RWPE2 (cell line): ENCODE measurements at regions not wholly inside any gene's neighbourhood (a gene's known extent, or its start where the extent isn't known, plus 50 kb on each side); places are given as distances from the start of the nearest gene placed in this dataset.

Source experiments
- ATAC-seq: fragments of 200-7000 bp; cut with Tn5 transposase; 3 replicates; pipeline ENCODE4 v1.9.1; 2021; ENCODE audit warnings: low read depth
- DNase-seq: peaks from one replicate; pipeline ENCODE4 v3.0.0-alpha.2; 2020; ENCODE audit warnings: low spot score
- H3K27ac ChIP-seq: fragments of 450-650 bp; 2 replicates; pipeline ENCODE4 v1.5.1; 2017; ENCODE audit warnings: mild to moderate bottlenecking; ENCODE audit not compliant: poor library complexity, severe bottlenecking
- H3K27me3 ChIP-seq: fragments of 250-450 bp; sonication (Bioruptor Pico); 2 replicates; pipeline ENCODE4 v1.5.1; 2021; ENCODE audit warnings: mild to moderate bottlenecking, moderate library complexity; ENCODE audit not compliant: insufficient read depth, poor library complexity, severe bottlenecking
- H3K36me3 ChIP-seq: fragments of 250-450 bp; sonication (Bioruptor Pico); 2 replicates; pipeline ENCODE4 v1.5.1; 2020; ENCODE audit warnings: low read depth, mild to moderate bottlenecking, moderate library complexity
- H3K4me1 ChIP-seq: fragments of 250-450 bp; sonication (Bioruptor Pico); 2 replicates; pipeline ENCODE4 v1.5.1; 2021; ENCODE audit warnings: mild to moderate bottlenecking, moderate library complexity; ENCODE audit not compliant: insufficient read depth, poor library complexity, severe bottlenecking
- H3K4me3 ChIP-seq: fragments of 250-450 bp; sonication (Bioruptor Pico); 2 replicates; pipeline ENCODE4 v1.5.1; 2021; ENCODE audit warnings: mild to moderate bottlenecking, moderate library complexity; ENCODE audit not compliant: severe bottlenecking
- H3K9me3 ChIP-seq: fragments of 250-450 bp; sonication (Bioruptor Pico); 2 replicates; pipeline ENCODE4 v1.5.1; 2021; ENCODE audit warnings: mild to moderate bottlenecking, moderate library complexity; ENCODE audit not compliant: severe bottlenecking
- TF ChIP-seq, protein P1 (sequence below): fragments of 450-650 bp; IDR thresholded peaks from one replicate; pipeline ENCODE4 v1.5.1; 2017; ENCODE audit warnings: mild to moderate bottlenecking, moderate library complexity; ENCODE audit not compliant: poor library complexity, severe bottlenecking

DNA sequence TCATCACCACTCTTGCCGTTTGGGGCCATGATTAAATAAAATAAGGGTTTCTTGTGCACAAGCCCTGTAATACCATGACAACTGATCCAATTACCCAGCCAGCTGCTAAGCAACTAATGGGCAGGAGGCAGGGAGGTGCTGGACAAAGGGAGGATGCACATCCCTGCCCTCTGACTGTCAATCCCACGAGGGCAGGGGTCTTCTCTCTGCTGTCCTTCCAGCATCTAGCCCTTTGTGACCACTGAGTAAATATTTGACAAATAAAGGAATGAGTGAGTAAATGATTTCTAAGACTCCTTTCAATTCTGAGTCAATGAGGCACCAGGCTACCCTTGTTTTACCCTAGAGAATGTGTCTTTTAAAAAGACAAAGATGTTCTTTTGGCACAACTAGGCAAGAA is 247.1 kb downstream of the SYK start:
- TF ChIP-seq, protein P1, sequence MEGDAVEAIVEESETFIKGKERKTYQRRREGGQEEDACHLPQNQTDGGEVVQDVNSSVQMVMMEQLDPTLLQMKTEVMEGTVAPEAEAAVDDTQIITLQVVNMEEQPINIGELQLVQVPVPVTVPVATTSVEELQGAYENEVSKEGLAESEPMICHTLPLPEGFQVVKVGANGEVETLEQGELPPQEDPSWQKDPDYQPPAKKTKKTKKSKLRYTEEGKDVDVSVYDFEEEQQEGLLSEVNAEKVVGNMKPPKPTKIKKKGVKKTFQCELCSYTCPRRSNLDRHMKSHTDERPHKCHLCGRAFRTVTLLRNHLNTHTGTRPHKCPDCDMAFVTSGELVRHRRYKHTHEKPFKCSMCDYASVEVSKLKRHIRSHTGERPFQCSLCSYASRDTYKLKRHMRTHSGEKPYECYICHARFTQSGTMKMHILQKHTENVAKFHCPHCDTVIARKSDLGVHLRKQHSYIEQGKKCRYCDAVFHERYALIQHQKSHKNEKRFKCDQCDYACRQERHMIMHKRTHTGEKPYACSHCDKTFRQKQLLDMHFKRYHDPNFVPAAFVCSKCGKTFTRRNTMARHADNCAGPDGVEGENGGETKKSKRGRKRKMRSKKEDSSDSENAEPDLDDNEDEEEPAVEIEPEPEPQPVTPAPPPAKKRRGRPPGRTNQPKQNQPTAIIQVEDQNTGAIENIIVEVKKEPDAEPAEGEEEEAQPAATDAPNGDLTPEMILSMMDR: no peak
- H3K4me3 ChIP-seq: no peak overlapping the region
- no peak overlapping the region for H3K27ac ChIP-seq
- H3K36me3 ChIP-seq: no peaks in the 10 kb centered on the region
- no peaks in the 10 kb centered on the region for H3K9me3 ChIP-seq
- no peaks in the 10 kb centered on the region for H3K27me3 ChIP-seq
- ATAC-seq (no peak), DNase-seq (no peak)
- H3K4me1 ChIP-seq: peaks cover 4% of the 10 kb centered on the region

DNA sequence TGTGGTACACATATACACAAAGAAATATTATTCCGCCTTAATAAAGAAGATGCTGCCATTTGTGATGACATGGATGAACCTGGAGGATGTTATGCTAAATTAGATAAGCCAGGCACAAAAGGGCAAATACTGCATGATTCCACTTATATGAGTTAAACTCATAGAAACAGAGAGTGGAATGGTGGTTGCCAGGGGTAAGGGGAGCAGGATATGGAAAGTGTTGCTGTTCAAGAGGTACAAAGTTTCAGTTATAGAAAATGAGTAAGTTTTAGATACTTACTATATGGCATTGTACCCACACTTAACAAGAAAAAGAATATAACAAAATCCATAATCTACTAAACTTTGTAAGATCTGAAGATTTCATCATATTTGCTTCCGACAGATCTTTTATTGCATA is 252.2 kb downstream of the SYK start:
- no peaks in the 10 kb centered on the region for H3K27me3 ChIP-seq
- no peak overlapping the region for H3K27ac ChIP-seq
- H3K36me3 ChIP-seq: no peaks in the 10 kb centered on the region
- no peaks in the 10 kb centered on the region for H3K9me3 ChIP-seq
- no peak overlapping the region for H3K4me3 ChIP-seq
- ATAC-seq: no peak
- no peak for DNase-seq
- H3K4me1 ChIP-seq: no peaks in the 10 kb centered on the region
- TF ChIP-seq, protein P1: no peak

DNA sequence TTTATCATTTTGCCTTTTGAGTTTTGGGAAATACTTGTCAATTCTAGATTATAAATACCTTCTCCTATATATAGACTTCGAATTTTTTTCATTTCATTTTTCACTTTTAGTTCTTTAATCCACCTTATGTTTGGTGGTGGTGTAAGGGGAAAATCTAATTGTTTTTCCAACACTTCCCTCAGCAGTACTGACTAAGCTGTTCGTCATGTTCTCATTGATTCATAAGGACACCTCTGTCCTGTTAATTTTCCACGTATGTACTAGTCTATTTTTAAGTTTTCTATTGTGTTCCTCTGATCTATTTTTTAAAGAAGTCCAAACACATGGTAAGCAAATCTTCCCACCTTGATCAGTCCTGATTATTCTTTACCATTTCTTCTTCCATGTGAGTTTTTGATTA is 254.2 kb downstream of the SYK start:
- peaks cover 11% of the 10 kb centered on the region for H3K4me1 ChIP-seq
- DNase-seq (no peak), ATAC-seq (no peak)
- no peaks in the 10 kb centered on the region for H3K27me3 ChIP-seq
- no peaks in the 10 kb centered on the region for H3K36me3 ChIP-seq
- no peak overlapping the region for H3K27ac ChIP-seq
- no peak overlapping the region for H3K4me3 ChIP-seq
- TF ChIP-seq, protein P1: no peak
- no peaks in the 10 kb centered on the region for H3K9me3 ChIP-seq

DNA sequence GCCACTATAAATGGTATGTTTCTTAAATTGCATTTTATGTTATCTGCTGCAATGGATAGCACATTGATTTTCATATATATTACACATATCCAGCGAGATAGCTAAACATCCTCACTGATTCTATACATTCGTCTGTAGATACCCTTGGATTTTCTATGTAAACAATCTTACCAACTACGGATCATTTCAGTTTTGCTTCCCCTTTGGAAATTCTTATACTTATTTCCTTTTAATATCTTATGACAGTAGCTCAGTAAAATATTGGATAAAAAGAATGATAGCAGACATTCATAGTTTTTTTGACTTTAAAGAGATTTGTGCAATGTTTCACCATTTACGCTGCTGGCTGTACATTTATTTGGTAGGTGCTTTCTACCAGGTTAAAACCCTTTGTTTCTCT is 254.9 kb downstream of the SYK start:
- H3K36me3 ChIP-seq: no peaks in the 10 kb centered on the region
- ATAC-seq: no peak

DNA sequence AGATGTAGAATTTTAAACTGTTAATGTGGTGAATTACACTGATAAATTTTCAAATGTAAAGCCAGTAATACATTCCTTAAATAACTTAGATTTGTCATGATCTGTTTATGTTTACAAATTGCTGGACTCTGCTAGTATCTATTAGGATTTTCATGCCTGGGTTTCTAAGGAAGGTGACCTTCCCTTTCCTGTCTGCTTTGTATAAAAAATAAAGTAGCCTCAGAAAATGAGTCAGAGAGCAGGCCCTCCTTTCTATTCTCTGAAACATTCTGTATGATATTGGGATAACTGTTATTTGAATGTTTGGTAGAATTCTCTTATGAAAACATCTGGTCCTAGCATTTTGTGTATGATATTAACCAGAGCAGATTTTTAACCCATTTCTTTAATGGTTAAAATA is 255.3 kb downstream of the SYK start:
- H3K27ac ChIP-seq: no peak overlapping the region
- H3K9me3 ChIP-seq: no peaks in the 10 kb centered on the region
- no peaks in the 10 kb centered on the region for H3K36me3 ChIP-seq
- H3K4me1 ChIP-seq: peaks cover 18% of the 10 kb centered on the region
- TF ChIP-seq, protein P1: no peak
- ATAC-seq: 0 out of 3 replicates have a peak, but pooled peaks have one; percentile 19
- no peaks in the 10 kb centered on the region for H3K27me3 ChIP-seq
- no peak overlapping the region for H3K4me3 ChIP-seq
- DNase-seq: no peak

More for the DNA sequence above, 254.9 kb downstream of the SYK start:
- H3K27ac ChIP-seq: no peak overlapping the region
- TF ChIP-seq, protein P1: no peak
- no peak for DNase-seq
- H3K4me3 ChIP-seq: no peak overlapping the region
- H3K27me3 ChIP-seq: no peaks in the 10 kb centered on the region
- H3K9me3 ChIP-seq: no peaks in the 10 kb centered on the region
- H3K4me1 ChIP-seq: peaks cover 18% of the 10 kb centered on the region
